PC-3 (cell line): ENCODE measurements at regions not wholly inside any gene's neighbourhood (a gene's known extent, or its start where the extent isn't known, plus 50 kb on each side); places are given as distances from the start of the nearest gene placed in this dataset.

Experiments used
- ATAC-seq: fragments of 200-7000 bp; cut with Tn5 transposase; 2 replicates; pipeline ENCODE4 v1.9.1; 2020; ENCODE audit warnings: mild to moderate bottlenecking, moderate library complexity
- BruUV-seq: library from RNA; stranded (reverse); fragments of 400-500 nt; replicated peaks from 2 replicates; lab custom pipeline; 2021; lab: Mats Ljungman, UMichigan
- CTCF ChIA-PET: fragments of 300-600 bp; sonication (Branson Sonifier 250); formaldehyde crosslinking; loops from one replicate; lab custom pipeline; 2022; ENCODE audit warnings: antibody characterized with exemption; lab: Charles Lee
- POLR2A ChIA-PET: fragments of 300-600 bp; sonication (Branson Sonifier 250); formaldehyde crosslinking; loops from one replicate; lab custom pipeline; 2022; ENCODE audit warnings: antibody characterized with exemption; ENCODE audit not compliant: unreplicated experiment; lab: Charles Lee
- DNase-seq: peaks from one replicate; pipeline ENCODE4 v3.0.0-alpha.2; 2015
- H2AFZ ChIP-seq: fragments of 300-600 bp; sonication (generic); 2 replicates; pipeline ENCODE4 v1.6.0; 2016; ENCODE audit warnings: antibody characterized with exemption, low read length
- H3F3A ChIP-seq: fragments of 300-600 bp; sonication (generic); one replicate; pipeline ENCODE4 v1.6.0; 2017; ENCODE audit warnings: antibody characterized with exemption, low read length, control low read depth, mild to moderate bottlenecking; ENCODE audit not compliant: unreplicated experiment
- H3K27ac ChIP-seq: fragments of 300-600 bp; sonication (generic); 2 replicates; pipeline ENCODE4 v1.5.1; 2016; ENCODE audit warnings: mild to moderate bottlenecking, low read length
- H3K27me3 ChIP-seq: fragments of 300-600 bp; sonication (generic); 2 replicates; pipeline ENCODE4 v1.6.1; 2016; ENCODE audit warnings: low read length, mixed read lengths
- H3K36me3 ChIP-seq: fragments of 300-600 bp; sonication (generic); 2 replicates; pipeline ENCODE4 v1.6.1; 2016; ENCODE audit warnings: low read depth, mixed run types, low read length, mixed read lengths
- H3K4me1 ChIP-seq: fragments of 300-600 bp; sonication (generic); 2 replicates; pipeline ENCODE4 v1.5.1; 2016; ENCODE audit warnings: low read length; ENCODE audit not compliant: insufficient read depth
- H3K4me2 ChIP-seq: fragments of 300-600 bp; sonication (generic); 2 replicates; pipeline ENCODE4 v1.6.0; 2016; ENCODE audit warnings: low read length
- H3K4me3 ChIP-seq: fragments of 300-600 bp; sonication (generic); 2 replicates; pipeline ENCODE4 v1.5.1; 2016; ENCODE audit warnings: mild to moderate bottlenecking, low read length, mixed read lengths
- H3K79me2 ChIP-seq: fragments of 300-600 bp; sonication (generic); 2 replicates; pipeline ENCODE4 v1.6.1; 2017; ENCODE audit warnings: low read length, mixed read lengths
- H3K9ac ChIP-seq: fragments of 300-600 bp; sonication (generic); 2 replicates; pipeline ENCODE4 v1.6.0; 2016; ENCODE audit warnings: mild to moderate bottlenecking, low read length
- H3K9me2 ChIP-seq: fragments of 300-600 bp; sonication (generic); replicated peaks from 2 replicates; pipeline ENCODE4 v1.6.1; 2016; ENCODE audit warnings: mixed run types, low read length, mixed read lengths
- H3K9me3 ChIP-seq: fragments of 300-600 bp; sonication (generic); 2 replicates; pipeline ENCODE4 v1.6.1; 2016; ENCODE audit warnings: low read length, mixed read lengths
- H4K20me1 ChIP-seq: fragments of 300-600 bp; sonication (generic); 2 replicates; pipeline ENCODE4 v1.6.1; 2016; ENCODE audit warnings: low read length, mixed read lengths
- EZH2 ChIP-seq: fragments of 300-600 bp; sonication (generic); IDR thresholded peaks from one replicate; pipeline ENCODE4 v1.6.1; 2017; ENCODE audit warnings: antibody characterized with exemption, mild to moderate bottlenecking, low read length; ENCODE audit not compliant: unreplicated experiment
- EZH2phosphoT487 ChIP-seq: fragments of 300-600 bp; sonication (generic); IDR thresholded peaks from 2 replicates; pipeline ENCODE4 v1.6.1; 2018; ENCODE audit warnings: mild to moderate bottlenecking, antibody characterized with exemption, low read length, borderline replicate concordance
- intact Hi-C: fragments of 100-400 bp; cut with micrococcal nuclease; formaldehyde crosslinking; loops from 2 replicates; pipeline ENCODE4 v1.9.0; 2023
- TF ChIP-seq, protein P1 (sequence below): fragments of 300-600 bp; sonication (generic); conservative IDR thresholded peaks from 2 replicates; pipeline ENCODE4 v1.5.1; 2017; ENCODE audit warnings: antibody characterized with exemption, low read depth, mild to moderate bottlenecking, low read length

DNA sequence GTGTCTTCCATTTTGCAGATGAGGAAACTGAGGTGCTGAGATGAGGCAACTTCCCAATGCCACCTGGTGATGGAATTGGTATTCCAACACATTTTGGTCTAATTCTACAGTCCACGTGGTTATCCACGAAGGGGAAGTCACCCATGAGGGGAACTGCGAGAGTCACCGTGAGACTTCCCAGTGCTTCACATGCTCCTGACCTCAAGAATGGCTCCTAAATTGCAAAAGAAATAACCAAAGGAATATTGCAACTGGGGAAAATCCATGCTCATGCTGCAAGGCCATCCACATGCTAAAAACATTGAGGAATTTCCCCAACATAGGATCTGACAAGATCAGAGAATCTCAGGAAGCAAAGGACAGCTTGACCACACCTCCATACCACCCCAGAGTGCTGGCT lies 153.9 kb downstream of the HS3ST3B1 start:
- no peaks in the 10 kb centered on the region for H3K36me3 ChIP-seq
- no peaks in the 10 kb centered on the region for H4K20me1 ChIP-seq
- intact Hi-C loops = no loop called here
- H3K4me2 ChIP-seq = no peak overlapping the region
- no peak overlapping the region for H3K4me3 ChIP-seq
- no peak overlapping the region for H2AFZ ChIP-seq
- TF ChIP-seq EZH2 (no peak), EZH2phosphoT487 (no peak)
- TF ChIP-seq, protein P1, sequence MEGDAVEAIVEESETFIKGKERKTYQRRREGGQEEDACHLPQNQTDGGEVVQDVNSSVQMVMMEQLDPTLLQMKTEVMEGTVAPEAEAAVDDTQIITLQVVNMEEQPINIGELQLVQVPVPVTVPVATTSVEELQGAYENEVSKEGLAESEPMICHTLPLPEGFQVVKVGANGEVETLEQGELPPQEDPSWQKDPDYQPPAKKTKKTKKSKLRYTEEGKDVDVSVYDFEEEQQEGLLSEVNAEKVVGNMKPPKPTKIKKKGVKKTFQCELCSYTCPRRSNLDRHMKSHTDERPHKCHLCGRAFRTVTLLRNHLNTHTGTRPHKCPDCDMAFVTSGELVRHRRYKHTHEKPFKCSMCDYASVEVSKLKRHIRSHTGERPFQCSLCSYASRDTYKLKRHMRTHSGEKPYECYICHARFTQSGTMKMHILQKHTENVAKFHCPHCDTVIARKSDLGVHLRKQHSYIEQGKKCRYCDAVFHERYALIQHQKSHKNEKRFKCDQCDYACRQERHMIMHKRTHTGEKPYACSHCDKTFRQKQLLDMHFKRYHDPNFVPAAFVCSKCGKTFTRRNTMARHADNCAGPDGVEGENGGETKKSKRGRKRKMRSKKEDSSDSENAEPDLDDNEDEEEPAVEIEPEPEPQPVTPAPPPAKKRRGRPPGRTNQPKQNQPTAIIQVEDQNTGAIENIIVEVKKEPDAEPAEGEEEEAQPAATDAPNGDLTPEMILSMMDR = no peak
- ChIA-PET POLR2A (no interaction called here), CTCF (no interaction called here)
- H3F3A ChIP-seq = no peaks in the 10 kb centered on the region
- H3K27ac ChIP-seq = no peak overlapping the region
- H3K79me2 ChIP-seq = no peaks in the 10 kb centered on the region
- peaks cover 26% of the 10 kb centered on the region for H3K27me3 ChIP-seq
- ATAC-seq (no peak), DNase-seq (no peak)
- no peak overlapping the region for H3K9ac ChIP-seq
- no TSS peak for BruUV-seq
- no peaks in the 10 kb centered on the region for H3K4me1 ChIP-seq
- no peaks in the 10 kb centered on the region for H3K9me3 ChIP-seq
- H3K9me2 ChIP-seq = no peaks in the 10 kb centered on the region

DNA sequence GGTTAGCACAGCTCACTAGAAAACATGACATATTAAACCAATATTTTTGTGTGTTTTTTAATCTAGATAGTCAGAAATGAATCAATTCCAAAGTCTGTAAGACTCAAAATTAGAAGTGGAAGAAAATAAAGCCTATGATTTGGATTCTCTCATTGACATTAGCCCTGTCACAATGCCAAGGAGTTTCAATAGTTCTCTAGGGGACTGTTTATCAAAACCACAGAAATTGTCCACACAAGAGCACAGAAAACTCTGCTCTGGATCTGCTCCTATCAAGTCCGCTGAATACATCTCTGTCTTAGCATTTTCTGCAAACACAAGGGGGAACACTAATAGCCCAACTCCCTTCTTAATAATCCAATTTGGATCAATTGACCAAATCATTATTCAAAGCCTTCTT lies 152.0 kb downstream of the HS3ST3B1 start:
- no peaks in the 10 kb centered on the region for H3K9me3 ChIP-seq
- H3K4me3 ChIP-seq = no peak overlapping the region
- intact Hi-C loops = no loop called here
- DNase-seq (no peak), ATAC-seq (no peak)
- TF ChIP-seq, protein P1 = no peak
- TF ChIP-seq EZH2 (no peak), EZH2phosphoT487 (no peak)
- H2AFZ ChIP-seq = no peak overlapping the region
- no TSS peak for BruUV-seq
- H3K4me2 ChIP-seq = no peak overlapping the region
- H4K20me1 ChIP-seq = no peaks in the 10 kb centered on the region
- no peaks in the 10 kb centered on the region for H3K4me1 ChIP-seq
- no peaks in the 10 kb centered on the region for H3K9me2 ChIP-seq
- no peaks in the 10 kb centered on the region for H3K36me3 ChIP-seq
- ChIA-PET POLR2A (no interaction called here), CTCF (no interaction called here)
- no peaks in the 10 kb centered on the region for H3K79me2 ChIP-seq
- no peaks in the 10 kb centered on the region for H3F3A ChIP-seq
- no peak overlapping the region for H3K9ac ChIP-seq
- H3K27me3 ChIP-seq = peaks cover 30% of the 10 kb centered on the region
- H3K27ac ChIP-seq = no peak overlapping the region

DNA sequence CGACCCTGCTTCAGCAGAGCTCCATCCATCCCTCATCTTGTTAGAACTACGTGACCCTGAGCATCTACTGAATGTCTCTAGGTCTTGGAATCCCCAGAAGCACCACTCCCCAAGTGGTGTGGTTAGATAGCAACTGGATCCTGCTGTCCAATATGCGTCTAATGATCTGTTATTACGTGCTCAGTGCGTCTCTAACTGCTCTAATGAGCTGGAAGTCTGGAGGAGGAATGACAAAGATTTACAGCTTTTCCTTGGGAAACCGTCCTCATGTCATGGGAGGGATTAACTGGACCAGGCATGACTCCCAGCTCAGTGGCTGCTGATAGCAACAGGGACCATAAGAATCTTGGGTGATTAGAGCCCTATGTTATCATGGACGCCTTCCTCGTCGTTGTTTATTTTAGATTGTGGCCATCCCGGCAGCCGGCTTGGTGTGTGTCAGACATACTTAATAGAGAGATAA lies 150.9 kb downstream of the HS3ST3B1 start:
- no peak overlapping the region for H3K4me2 ChIP-seq
- no peaks in the 10 kb centered on the region for H3K36me3 ChIP-seq
- ATAC-seq = no peak
- H3K4me3 ChIP-seq = no peak overlapping the region
- intact Hi-C loops = no loop called here
- H3K9me2 ChIP-seq = no peaks in the 10 kb centered on the region
- no peaks in the 10 kb centered on the region for H3F3A ChIP-seq
- DNase-seq = no peak
- CTCF ChIA-PET = no interaction called here
- POLR2A ChIA-PET = no interaction called here
- TF ChIP-seq EZH2phosphoT487 = no peak
- TF ChIP-seq, protein P1 = no peak
- no peak for TF ChIP-seq EZH2
- H3K79me2 ChIP-seq = no peaks in the 10 kb centered on the region
- H2AFZ ChIP-seq = no peak overlapping the region
- H3K27me3 ChIP-seq = peaks cover 38% of the 10 kb centered on the region
- no peaks in the 10 kb centered on the region for H3K4me1 ChIP-seq
- no peak overlapping the region for H3K9ac ChIP-seq
- H3K9me3 ChIP-seq = no peaks in the 10 kb centered on the region
- no peak overlapping the region for H3K27ac ChIP-seq
- no TSS peak for BruUV-seq
- H4K20me1 ChIP-seq = no peaks in the 10 kb centered on the region
